ENCODE measurements at regions not wholly inside any gene's neighbourhood (a gene's known extent, or its start where the extent isn't known, plus 50 kb on each side); places are given as distances from the start of the nearest gene placed in this dataset.

GRCh38 chr16:87074641-87075318 lies 242.4 kb downstream of the C16orf95 start:
- TF ChIP-seq CTCF (conservative IDR thresholded peaks at IDR 0.05 in 1 of 2, IDR thresholded peaks at IDR 0.05 in 1 of 2; ENCODE audit: low read depth in 1 of 2, low read length in 2 of 2), result no peak
- no peak for TF ChIP-seq EZH2 (IDR thresholded peaks at IDR 0.05; ENCODE audit: low read length, missing control alignments)
